Stomach (tissue), 8 donors: ENCODE measurements at regions not wholly inside any gene's neighbourhood (a gene's known extent, or its start where the extent isn't known, plus 50 kb on each side); places are given as distances from the start of the nearest gene placed in this dataset.

Experiments used
- DNase-seq, 2 donors: peaks; one replicate each; pipeline versions ENCODE4 v3.0.0 to v3.0.0-alpha.2; 2013 to 2019
- H3K27ac ChIP-seq, 5 donors: fragments of 200-600 bp in 4 of 5; sonication (generic) in 4 of 5; one replicate each; pipeline ENCODE4 v1.5.1; 2013 to 2019; ENCODE audit warnings: mild to moderate bottlenecking in 1 of 5, moderate library complexity in 1 of 5
- H3K27me3 ChIP-seq, 3 donors: fragments of 200-600 bp; sonication (generic); one replicate each; pipeline ENCODE4 v1.5.1; 2017 to 2019; ENCODE audit warnings: mixed run types in 1 of 3
- H3K36me3 ChIP-seq, 4 donors: fragments of 200-600 bp; sonication (generic); 1 replicate in 3 of 4; 2 replicates in 1 of 4; pipeline ENCODE4 v1.5.1; 2016 to 2019
- H3K4me1 ChIP-seq, 4 donors: fragments of 200-600 bp; sonication (generic); one replicate each; pipeline ENCODE4 v1.5.1; 2016 to 2019
- H3K4me3 ChIP-seq, 4 donors: fragments of 200-600 bp; sonication (generic) in 3 of 4; one replicate each; pipeline ENCODE4 v1.5.1; 2016 to 2019; ENCODE audit warnings: mild to moderate bottlenecking in 1 of 4
- H3K9me3 ChIP-seq, 4 donors: fragments of 200-600 bp; sonication (generic); one replicate each; pipeline ENCODE4 v1.5.1; 2016 to 2019
- EP300 ChIP-seq: sonication (generic); formaldehyde crosslinking; IDR thresholded peaks from one replicate; pipeline ENCODE4 v1.6.1; 2017; ENCODE audit warnings: antibody characterized with exemption
- POLR2A ChIP-seq, 4 donors: fragments of 450-650 bp; IDR thresholded peaks; one replicate each; pipeline ENCODE4 v1.6.1; 2016; ENCODE audit warnings: antibody characterized with exemption in 4 of 4, control low read depth in 2 of 4, mild to moderate bottlenecking in 1 of 4, moderate library complexity in 1 of 4
- POLR2AphosphoS5 ChIP-seq, 3 donors: sonication (generic); formaldehyde crosslinking; IDR thresholded peaks; one replicate each; pipeline ENCODE4 v1.6.1; 2016; ENCODE audit warnings: antibody characterized with exemption in 3 of 3
- WGBS, 5 donors: extraction: QIAGEN DNeasy Blood & Tissue Kit in 3 of 5; methylation state at CpG; one replicate each; pipeline versions ENCODE4 v1.1.5 to v1.1.7; 2013 to 2018; 5-methylcytosine and 5-hydroxymethylcytosine counted together
- intact Hi-C: fragments of 100-400 bp; cut with DNase I; formaldehyde crosslinking; loops from one replicate; pipeline ENCODE4 v1.15.1; 2023; ENCODE audit warnings: low total_unique reads
- TF ChIP-seq, protein P1 (sequence below), 7 experiments: fragments of 450-650 bp in 4 of 7; fragments of 200-600 bp in 3 of 7; sonication (generic) in 3 of 7; IDR thresholded peaks; one replicate each; pipeline ENCODE4 v1.5.1; 2016 to 2019; ENCODE audit warnings: antibody characterized with exemption in 7 of 7, control low read depth in 2 of 7, mild to moderate bottlenecking in 1 of 7
- donor health status: healthy with polysubstance abuse.
- donor health status: Bipolar disorder and iron deficiency.
- donor health status: healthy.

DNA sequence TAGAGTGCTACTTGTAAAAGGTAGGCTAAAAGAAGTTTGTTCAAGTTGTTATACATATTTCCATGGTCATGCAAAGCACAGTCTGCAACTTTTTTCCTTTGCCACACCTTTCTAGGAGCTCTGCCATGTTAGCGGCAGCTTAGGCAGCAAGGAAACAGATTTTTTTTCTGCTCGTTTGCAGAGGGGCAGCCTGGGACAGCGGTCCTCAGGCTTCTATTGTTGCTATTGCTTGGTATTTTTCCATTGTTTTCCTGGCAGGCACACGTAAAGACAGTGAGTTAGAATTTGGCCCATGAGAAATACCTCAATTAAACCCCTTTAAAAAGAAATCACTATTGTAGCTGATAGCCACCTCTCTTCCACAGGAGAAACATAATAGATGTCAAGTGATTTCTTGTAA is 391.4 kb downstream of the SH2D1A start:
- Histone ChIP-seq H3K27me3 (no peaks in the 10 kb centered on the region), H3K4me3 (no peak overlapping the region), H3K36me3 (no peaks in the 10 kb centered on the region), H3K9me3 (no peaks in the 10 kb centered on the region), H3K27ac (no peak overlapping the region), H3K4me1 (no peaks in the 10 kb centered on the region)
- intact Hi-C loops: no loop called here
- no peak for TF ChIP-seq POLR2A (IDR thresholded peaks at IDR 0.05)
- TF ChIP-seq EP300: no peak
- TF ChIP-seq, protein P1, sequence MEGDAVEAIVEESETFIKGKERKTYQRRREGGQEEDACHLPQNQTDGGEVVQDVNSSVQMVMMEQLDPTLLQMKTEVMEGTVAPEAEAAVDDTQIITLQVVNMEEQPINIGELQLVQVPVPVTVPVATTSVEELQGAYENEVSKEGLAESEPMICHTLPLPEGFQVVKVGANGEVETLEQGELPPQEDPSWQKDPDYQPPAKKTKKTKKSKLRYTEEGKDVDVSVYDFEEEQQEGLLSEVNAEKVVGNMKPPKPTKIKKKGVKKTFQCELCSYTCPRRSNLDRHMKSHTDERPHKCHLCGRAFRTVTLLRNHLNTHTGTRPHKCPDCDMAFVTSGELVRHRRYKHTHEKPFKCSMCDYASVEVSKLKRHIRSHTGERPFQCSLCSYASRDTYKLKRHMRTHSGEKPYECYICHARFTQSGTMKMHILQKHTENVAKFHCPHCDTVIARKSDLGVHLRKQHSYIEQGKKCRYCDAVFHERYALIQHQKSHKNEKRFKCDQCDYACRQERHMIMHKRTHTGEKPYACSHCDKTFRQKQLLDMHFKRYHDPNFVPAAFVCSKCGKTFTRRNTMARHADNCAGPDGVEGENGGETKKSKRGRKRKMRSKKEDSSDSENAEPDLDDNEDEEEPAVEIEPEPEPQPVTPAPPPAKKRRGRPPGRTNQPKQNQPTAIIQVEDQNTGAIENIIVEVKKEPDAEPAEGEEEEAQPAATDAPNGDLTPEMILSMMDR (IDR thresholded peaks at IDR 0.05): no peak
- TF ChIP-seq POLR2AphosphoS5 (IDR thresholded peaks at IDR 0.05): no peak
- no peak for DNase-seq
- 26 to 50% (median 36%) methylated on average over 4 of the region's 4 CpGs for WGBS, 5 donors

GRCh38 chrX:124747295-124747694 is 400.9 kb downstream of the SH2D1A start:
- intact Hi-C loops: no loop called here
- DNase-seq: no peak
- Histone ChIP-seq H3K4me1 (no peaks in the 10 kb centered on the region), H3K9me3 (no peaks in the 10 kb centered on the region), H3K27me3 (no peaks in the 10 kb centered on the region), H3K36me3 (no peaks in the 10 kb centered on the region), H3K27ac (no peak overlapping the region), H3K4me3 (no peak overlapping the region)
- TF ChIP-seq EP300 (no peak), POLR2AphosphoS5 (IDR thresholded peaks at IDR 0.05) (no peak), POLR2A (IDR thresholded peaks at IDR 0.05) (no peak)
- TF ChIP-seq, protein P1 (IDR thresholded peaks at IDR 0.05): no peak
- WGBS, 5 donors: 57 to 81% (median 78%) methylated on average over 2 of the region's 2 CpGs

DNA sequence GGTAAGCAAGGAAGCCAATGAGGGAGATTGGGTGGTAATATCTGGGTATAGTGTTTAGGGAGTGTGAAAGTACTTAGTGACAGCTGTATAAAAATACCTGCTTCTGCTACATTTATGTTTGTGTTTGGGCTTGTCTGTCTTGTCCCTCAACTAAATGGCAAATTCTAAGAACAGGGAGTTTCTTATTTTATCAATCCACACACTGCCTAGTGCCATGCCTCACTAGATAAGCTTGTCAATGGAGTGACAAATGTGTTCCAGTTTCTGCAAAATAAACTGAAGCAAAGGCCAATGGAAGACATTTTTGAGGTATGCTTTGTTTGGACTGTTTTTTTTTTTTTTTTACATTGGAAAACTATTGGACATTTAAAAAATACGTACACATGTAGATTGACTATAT is 418.0 kb downstream of the SH2D1A start:
- WGBS, 5 donors: 29 to 71% (median 47%) methylated on average over 1 of the region's 1 CpG
- DNase-seq: peak in 1 of 2 donors; percentile 9
- no peaks in the 10 kb centered on the region for H3K27me3 ChIP-seq

DNA sequence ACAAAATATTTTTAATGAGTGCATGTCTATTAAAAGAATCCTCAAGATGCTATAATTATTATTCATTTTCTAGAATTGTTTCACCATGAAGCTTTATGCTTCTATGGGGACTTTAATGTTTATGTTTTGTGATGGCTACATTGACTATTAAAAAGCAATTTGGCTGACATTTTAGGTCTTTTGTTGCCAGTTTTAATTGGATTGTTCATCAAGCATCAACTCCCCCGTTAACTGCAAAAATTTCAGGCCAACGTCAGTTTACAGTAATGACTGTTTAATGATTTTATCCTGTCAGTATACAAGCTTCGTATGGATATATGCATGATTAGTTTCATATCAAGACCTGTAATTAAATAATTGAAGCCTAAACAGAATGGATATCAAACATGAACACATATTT is 422.8 kb downstream of the SH2D1A start:
- intact Hi-C loops: no loop called here
- no peak overlapping the region for H3K4me3 ChIP-seq
- H3K27ac ChIP-seq: no peak overlapping the region
- no peaks in the 10 kb centered on the region for H3K4me1 ChIP-seq
- WGBS, 5 donors: 21 to 53% (median 48%) methylated on average over 3 of the region's 3 CpGs
- no peaks in the 10 kb centered on the region for H3K36me3 ChIP-seq
- DNase-seq: no peak
- no peaks in the 10 kb centered on the region for H3K27me3 ChIP-seq
- H3K9me3 ChIP-seq: no peaks in the 10 kb centered on the region
- no peak for TF ChIP-seq POLR2AphosphoS5 (IDR thresholded peaks at IDR 0.05)
- TF ChIP-seq, protein P1 (IDR thresholded peaks at IDR 0.05): no peak
- TF ChIP-seq POLR2A (IDR thresholded peaks at IDR 0.05): no peak
- TF ChIP-seq EP300: no peak

More for the DNA sequence above, 418.0 kb downstream of the SH2D1A start:
- Histone ChIP-seq H3K4me1 (no peaks in the 10 kb centered on the region), H3K4me3 (no peak overlapping the region), H3K9me3 (no peaks in the 10 kb centered on the region), H3K36me3 (no peaks in the 10 kb centered on the region), H3K27ac (no peak overlapping the region)
- intact Hi-C loops: no loop called here
- TF ChIP-seq POLR2AphosphoS5 (IDR thresholded peaks at IDR 0.05): no peak
- TF ChIP-seq EP300: no peak
- TF ChIP-seq, protein P1 (IDR thresholded peaks at IDR 0.05): no peak
- no peak for TF ChIP-seq POLR2A (IDR thresholded peaks at IDR 0.05)
